Inflammatory macrophage treated with lipopolysaccharide for 4 hours (primary cell): ENCODE measurements at regions not wholly inside any gene's neighbourhood (a gene's known extent, or its start where the extent isn't known, plus 50 kb on each side); places are given as distances from the start of the nearest gene placed in this dataset.

Source experiments
- DNase-seq: peaks from one replicate; pipeline ENCODE4 v3.0.0-alpha.2; 2020

DNA sequence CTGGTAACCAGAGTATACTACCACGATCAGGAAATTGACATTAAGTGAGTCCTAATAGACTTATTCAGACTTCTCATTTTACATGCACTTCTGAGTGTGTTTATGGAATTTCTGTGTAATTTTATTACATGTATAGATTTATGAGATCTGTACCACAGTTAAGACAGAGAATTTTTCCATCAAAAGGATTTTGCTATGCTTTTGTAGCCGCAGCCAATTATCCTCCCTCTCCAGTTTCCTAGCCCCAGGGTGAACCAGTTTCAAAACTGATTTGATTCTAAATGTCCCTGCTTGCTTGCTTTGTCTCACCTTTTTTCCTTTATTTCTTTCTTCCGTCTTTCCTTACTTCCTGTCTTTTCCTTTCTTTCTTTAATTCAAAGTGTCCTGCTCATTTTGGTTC is 661.2 kb upstream of the BCHE start:
- DNase-seq, result no peak

DNA sequence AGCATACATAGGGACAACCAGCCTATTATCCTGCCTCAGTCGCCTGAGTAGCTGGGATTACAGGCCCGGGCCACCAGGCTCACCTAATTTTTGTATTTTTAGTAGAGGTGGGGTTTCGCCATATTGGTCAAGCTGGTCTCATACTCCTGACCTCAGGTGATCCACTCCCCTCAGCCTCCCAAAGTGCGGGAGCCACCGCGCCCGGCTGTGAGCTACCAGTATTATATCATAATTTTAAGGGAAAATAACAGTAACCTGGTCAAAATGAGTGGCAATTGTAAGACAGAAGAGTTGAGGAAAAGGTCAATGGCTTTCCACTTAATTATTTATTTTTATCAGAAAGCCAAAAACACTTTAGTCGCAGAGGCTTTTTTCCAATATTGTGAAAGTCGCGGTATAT is 652.6 kb upstream of the BCHE start:
- no peak for DNase-seq

DNA sequence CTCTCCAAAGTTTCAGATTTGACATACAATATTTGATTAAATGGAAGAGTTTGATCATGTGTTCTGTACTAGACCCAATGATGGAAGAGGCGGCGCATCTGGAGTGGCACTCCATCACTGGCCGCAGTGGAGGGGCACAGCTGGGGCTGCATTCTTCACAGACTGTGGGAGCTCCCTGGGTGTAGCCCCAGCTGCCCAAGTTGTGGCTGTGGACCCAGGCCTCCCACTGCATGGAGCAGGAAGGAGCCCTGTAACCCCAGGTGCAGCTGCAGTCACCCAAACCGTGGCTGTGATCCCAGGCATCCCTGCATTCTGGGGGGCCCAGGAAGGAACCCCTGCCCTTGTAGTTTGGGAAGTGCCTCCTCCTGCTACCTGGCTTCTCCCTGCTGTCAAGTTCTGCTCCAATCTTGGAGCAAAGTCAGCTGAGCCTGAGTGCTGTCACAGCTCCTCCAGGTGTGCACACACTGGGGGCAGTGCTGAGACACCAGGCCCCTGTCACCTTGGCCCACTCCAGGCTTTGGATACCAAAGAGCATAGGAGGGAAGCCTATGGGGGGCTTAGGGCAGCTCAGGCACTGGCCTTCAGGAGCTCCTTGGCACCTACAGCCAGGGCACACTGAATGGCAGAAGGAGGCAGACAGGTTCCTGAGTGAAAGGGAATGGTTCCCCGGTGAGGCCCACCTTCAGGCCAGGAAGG is 651.9 kb upstream of the BCHE start:
- no peak for DNase-seq

DNA sequence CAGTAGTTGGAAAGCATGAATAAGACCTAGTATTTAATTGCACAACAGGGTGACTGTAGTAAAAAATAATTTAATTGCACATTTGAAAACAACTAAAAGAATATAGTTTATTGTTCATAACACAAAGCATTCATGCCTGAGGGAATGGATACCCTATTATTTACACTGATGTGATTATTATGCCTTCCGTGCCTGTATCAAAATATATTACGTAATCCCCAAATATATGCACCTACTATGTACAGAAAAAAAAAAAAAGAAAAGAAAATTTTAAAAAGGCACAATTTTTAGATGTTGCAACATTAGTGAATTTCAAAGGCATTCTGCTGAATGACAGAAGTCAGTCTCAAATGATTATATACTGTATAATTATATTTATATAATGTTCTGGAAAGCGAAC is 647.2 kb upstream of the BCHE start:
- DNase-seq, result no peak

DNA sequence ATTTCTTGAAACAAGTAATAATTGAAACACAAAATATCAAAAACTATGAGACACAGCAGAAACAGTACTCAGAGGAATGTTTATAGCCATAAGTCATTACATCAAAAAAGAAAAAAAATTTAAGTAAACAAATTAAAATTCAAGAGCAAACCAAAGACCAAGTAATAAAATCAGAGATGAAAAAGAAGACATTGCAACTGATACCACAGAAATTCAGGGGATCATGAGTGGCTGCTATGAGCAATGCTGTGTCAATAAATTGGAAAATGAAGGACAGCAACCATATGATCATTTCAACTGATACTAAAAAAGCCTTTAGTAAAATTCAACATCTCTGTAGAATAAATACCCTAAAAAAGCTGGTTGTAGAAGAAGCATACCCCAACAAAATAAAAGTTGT is 644.1 kb upstream of the BCHE start:
- no peak for DNase-seq

DNA sequence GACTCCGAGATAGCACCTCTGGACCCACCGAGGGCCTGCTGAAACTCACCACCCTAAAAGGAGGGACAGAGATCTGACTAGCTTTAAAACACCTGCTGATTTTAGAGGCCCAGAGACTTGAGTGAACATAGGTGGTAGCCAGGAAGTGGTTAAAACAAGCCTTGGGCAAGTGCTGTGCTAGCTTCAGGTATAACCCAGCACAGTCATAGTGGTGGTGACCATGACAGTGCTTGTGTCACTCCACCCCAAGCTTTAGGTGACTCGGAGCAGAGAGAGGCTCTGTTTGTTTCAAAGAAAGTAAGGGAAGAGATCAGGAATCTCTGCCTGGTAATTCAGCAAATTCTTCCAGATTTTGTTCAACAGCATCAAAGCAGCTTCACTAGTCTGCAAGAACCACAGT is 641.1 kb upstream of the BCHE start:
- no peak for DNase-seq

DNA sequence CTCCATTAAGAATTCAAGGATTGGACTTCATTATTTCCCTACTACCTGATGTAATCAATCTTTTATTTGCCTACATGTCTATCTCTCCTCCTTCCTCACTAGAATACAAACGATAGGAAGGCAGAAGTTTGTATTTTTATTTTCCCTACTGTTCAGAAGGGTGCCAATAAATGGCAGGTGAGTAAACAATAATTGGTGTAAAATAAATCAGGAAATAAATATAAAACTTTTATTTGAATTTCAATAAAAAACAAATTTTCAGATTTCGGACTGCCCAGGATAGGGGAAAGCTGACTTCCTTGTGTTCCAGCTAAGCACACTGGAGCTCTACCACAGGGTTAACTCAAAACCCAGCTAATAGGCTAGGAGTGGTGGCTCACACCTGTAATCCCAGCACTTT is 636.3 kb upstream of the BCHE start:
- no peak for DNase-seq

DNA sequence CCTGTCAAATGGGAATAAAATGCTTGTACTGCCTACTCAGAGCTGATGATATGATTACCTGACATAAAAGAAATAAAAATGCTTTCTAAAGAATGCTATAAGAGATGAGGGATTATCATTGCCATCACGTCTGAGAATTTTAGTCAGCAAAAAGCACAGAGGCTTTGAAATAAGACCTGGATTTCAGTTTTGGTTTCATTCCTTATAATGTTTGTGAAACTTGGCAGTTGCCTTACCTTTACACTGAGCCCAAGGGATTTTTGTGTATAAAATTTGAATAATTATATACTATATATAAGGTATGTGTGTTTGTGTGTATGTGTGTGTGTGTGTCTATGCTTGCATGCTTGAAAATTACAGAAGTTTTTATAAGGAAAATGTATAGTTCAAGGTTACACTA is 634.8 kb upstream of the BCHE start:
- no peak for DNase-seq

DNA sequence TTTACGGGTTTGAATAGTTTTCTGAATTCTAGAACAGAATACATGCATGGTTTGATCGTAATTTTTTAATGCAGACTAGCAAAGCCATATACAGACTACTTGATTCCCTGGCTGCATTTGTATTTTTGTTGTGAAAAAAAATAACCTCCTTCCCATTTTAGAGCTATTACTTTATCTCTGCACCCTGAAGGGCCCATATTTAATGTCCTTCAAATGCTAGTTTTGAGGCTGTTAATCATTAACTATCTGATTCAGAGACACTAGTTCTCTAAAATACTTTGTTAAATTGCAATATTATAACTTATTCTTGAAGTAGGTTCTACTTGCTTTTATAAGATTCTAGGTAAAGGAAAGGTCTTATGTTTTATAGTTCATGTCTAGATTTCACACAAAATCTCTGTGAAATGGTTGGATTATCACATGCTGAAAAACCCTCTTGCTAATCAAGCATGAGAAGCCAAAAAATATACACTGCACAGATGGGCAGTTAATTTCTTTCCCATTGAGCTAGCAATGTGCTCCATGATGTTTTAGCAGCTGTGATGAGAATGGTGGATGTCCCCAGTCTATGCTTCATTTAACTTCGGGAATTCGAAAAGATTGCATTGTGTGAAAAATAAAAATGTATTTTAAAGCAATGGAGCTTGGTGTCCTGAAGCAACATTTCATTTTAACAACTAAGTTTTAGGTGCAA is 634.0 kb upstream of the BCHE start:
- no peak for DNase-seq

DNA sequence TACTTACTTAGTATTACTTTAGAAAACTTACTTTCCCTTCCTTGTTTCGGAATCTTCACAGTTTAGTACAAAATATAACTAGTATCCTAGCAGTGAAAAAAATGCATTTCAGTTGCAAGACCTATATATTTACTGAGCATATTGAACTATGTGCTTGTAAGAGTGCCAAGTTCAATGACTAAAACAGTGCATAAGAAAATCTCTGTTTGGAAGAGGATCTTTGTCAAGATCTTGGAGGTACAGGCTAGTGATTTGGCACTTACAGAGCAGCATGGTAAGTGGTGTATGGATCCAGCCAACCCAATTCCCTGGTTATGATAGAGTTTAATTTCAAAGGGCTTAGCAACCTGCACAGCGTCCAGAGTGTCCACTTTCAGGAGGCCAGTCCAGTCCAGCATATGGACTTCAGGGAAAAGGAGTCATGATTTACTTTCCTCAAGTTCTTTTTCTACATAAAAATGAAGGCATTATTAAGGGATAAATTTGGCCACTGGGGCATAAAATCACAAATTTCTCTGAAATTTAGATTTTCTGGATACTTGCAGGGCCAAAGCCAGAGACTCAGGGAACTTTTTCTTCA is 625.8 kb upstream of the BCHE start:
- no peak for DNase-seq

DNA sequence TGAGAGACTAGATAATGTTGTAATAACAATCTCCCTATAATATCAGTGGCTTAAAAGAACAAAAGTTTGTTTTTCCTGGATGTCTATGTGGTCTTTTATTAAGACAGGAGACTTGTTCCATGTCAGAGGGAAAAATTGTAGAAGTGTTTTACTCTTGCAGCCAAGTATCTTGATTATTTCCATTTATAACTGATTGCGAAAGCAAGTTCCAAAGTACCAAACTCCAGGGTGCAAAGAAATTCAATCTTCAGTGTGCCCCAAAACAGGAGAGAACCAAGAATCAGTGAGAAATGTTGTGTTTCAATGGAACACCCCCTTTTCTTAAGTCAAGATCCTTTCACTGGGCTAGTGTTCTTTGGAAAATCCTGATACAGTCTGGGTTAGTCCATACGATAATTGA is 624.4 kb upstream of the BCHE start:
- DNase-seq, result no peak

DNA sequence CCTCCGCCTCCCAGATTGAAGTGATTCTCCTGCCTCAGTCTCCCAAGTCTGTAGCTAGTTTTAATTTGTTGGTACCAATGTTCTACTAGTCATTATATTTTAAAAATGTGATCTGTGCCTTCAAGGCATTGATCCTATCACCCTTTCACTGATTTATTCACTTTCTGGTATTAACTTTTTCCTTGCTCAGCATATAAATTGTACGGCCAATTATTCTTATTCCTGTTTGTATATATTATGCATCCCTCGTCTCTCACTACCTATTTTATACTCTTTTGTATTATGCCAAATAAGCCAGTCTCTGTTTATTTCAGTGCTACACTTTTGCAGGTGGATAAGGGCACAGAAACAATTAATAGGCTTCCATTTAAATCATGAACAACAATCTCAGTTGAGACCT is 620.2 kb upstream of the BCHE start:
- no peak for DNase-seq

DNA sequence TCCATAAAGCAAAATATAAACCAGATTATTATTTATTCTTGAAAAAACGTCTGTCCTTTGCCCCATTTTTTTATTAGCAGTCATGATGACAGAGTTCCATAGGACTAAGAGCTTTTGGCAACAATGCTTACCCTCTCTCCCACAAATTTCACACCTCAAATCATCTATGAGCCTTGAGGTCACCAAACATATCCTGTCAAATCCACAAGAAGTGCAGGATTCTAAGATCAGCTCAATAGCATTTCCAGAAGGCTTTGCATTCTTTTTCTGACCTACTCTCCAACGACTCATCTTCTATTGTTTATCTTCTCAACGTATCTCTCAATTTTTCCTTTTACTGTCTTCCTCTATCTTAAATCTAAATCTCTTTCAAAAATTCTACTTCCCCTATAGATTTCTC is 619.1 kb upstream of the BCHE start:
- no peak for DNase-seq

DNA sequence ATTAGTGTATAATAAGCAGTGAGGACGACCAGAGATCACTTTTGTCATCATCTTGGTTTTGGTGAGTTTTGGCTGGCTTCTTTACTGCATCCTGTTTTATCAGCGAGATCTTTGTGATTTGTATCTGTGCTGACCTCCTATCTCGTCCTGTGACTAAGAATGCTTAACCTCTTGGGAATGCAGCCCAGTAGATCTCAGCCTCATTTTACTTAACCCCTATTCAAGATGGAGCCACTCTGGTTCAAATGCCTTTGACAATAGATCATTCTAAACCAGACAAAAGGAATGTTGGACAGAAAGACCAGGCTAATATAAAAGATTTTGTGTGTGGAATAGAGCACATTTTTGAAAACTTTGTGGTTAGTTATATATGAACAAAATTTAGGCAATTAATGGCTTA is 618.5 kb upstream of the BCHE start:
- no peak for DNase-seq

DNA sequence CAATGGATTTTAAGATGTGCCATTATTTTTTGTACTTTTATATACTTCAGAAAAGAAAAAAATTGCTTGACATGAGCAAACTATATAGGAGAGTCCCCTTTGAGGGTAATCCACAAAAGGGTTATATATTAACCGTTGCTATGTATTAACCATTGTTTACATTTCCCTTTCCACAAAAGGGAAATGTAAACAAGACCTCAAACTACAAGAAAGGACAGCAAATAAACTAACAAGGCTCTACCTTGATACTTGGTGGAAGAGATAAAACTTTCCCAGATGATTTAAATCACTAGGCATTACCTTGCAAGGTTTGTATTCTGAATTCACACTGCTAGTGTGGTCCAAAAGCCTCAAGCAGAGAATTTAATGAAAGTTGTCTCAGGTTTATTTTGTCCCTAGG is 616.3 kb upstream of the BCHE start:
- no peak for DNase-seq

DNA sequence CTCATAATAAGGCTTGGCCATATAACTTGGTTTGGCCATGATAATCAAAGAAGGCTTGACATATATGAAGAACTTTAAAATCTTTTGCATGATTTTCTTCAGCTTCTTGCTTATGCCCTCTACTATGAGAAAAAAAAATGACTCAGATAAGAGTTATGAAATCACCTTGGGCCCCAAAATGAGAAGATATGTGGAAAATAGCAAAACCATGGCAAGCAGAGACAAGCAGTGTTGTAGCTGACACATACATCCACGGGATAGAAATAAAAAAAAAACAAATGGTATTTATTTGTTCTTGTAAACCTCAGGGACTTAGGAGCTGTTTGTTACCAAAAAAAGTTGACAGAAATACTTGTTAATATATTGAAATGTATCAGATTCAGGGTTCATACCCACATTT is 614.8 kb upstream of the BCHE start:
- no peak for DNase-seq

DNA sequence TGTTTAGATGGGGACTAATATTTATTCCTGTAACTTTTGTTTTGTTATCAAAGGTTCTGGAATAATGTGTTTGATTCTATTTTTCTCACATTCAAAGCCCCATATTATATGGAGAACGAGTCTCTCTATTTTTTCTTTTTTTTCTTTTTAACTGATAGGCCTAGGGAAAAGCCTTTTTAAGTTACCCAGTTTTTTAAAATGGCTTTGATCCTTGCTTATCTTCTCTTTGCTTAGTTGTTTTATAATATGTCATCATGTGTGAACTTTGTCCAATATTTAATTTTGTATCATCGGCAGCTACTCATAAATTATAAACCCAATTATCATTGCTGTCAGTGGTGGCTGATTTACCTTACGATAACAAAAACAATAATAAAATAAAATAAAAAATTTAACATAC is 610.3 kb upstream of the BCHE start:
- no peak for DNase-seq

DNA sequence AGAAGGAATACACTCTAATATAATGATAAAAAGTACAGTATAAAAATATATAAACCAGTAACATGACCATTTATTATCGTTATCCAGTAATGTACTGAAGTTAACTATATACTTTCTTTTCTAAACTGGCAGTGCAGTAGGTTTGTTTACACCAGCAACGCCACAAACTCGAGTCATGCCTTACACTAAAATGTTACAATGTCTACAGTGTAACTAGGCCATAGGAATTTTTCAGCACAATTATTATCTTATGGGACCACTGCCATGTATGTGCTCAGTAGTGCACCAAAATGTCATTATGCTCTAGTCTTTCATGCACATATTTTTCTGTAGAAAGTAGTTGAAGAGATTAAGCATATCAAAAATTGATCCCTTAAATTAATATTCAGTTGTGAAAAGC is 609.8 kb upstream of the BCHE start:
- no peak for DNase-seq

DNA sequence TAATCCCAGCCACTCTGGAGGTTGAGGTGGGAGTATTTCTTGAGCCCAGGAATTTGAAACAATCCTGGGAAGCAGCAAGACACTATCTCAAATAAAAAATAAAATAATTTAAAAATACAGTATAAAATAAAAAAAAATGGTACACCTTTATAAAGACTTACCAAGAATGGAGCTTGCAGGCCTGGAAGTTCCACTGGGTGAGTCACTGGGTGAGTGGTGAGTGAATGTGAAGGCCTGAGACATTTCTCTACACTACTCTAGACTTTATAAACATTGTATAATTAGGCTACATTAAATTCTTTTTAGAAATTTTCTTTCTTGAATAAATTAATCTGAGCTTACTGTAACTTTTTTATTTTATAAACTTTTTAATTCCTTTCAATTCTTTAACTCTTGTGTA is 609.1 kb upstream of the BCHE start:
- DNase-seq, result no peak

DNA sequence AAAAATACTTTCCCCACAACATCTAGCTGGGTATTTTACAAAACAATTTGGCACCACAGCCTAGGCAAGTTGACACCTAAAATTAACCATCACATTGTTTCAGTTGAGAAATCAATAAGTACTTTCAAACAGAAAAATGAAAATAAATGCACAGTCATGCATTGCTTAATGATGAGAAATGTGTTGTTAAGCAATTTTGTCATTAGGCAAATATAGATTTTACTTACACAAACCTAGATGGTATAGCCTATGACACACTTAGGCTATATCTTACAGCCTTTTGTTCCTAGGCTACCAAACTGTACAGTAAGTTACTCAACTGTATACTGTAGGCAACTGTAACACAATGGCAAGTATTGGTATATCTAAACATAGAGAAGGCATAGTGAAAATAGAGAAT is 608.6 kb upstream of the BCHE start:
- peak; percentile 16 for DNase-seq

DNA sequence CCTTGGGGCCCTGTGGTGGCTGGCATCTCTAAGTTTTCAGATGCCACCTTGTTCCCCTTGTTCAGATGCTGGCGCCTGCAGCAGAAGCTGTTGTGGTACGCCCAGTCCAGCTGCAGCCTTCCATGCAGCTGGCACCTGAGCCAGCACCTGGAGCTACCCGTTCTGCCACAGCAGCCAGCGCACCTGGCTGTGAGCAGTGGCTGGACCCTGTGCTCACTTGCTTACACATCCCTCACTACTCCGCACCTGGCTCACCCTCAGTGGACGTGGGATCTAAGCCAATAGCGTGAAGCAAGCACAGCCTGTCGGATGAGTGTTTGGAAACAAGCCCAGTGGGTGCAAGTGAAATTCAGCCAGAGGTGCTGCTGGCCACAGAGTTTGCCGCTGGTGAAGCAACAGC is 607.5 kb upstream of the BCHE start:
- DNase-seq, result no peak

DNA sequence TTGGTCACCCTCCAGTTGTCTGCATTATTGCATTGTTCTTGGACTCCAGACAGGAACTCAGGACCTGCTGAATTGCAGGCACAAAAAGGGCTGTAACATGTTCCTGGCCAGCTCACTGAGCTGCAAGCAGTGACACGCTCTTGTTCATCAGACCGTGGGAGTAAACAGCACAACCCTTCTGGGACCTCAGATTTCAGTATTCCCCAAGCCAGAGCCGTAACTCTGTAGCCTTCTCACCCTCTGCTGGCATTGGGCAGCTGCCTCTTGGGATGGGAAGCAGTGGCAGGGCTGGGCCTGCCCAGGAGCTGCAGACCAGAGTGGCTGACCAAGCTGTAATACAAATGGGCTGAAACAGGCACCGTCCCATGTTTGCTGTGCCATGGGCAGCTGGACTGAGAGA is 607.1 kb upstream of the BCHE start:
- DNase-seq, result no peak

DNA sequence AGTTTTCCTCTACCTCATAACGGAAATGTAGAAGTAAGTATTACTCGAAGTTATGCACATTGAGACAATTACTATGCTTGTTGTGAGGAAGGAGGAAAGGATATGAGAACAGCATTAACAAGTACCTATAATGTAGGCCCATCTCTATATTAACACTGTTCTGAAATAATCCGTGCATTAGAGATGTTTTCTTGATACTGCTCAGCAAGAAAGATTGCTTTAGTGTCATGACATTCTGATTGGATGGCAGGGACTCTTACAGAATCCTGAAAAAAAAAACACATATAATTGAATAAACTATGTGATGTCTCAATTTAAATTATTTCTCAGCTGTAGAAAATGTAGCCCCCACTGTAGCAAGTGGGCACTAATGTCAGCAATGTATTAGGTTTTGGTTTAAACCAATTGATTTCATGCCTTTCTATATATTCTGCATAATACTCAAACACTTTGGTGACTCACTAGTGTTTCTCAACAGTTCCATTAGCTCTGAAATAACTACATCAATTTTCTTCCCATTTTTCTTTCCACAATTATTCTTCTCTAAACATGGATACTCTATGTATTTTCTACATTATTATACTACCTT is 598.3 kb upstream of the BCHE start:
- no peak for DNase-seq

DNA sequence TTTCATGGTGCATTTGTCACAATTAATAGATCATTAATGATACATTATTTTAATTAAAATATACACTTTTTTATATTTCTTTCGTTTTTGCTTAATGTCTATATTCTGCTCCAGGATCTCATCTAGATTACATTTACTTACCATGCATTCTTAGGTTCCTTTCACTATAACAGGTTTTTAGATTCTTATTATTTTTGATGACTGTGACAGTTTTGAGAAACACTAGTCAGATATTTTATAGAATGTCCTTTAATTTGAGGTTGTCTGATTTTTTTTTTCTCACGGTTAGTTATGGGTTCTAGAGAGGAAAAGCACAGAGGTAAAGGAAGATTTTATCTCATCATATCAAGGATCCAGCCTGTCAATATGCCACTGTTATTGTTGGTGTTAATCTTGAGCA is 595.8 kb upstream of the BCHE start:
- DNase-seq, result no peak
